Fibroblast of mammary gland (primary cell): ENCODE measurements at regions not wholly inside any gene's neighbourhood (a gene's known extent, or its start where the extent isn't known, plus 50 kb on each side); places are given as distances from the start of the nearest gene placed in this dataset.

ENCODE experiments used
- DNase-seq: peaks from one replicate; pipeline ENCODE4 v3.0.0-alpha.2; 2010; ENCODE audit warnings: low read depth
- H3K4me3 ChIP-seq: 2 replicates; pipeline ENCODE4 v1.5.1; 2011; ENCODE audit warnings: low read depth, mild to moderate bottlenecking, low read length, moderate library complexity; ENCODE audit not compliant: control insufficient read depth
- TF ChIP-seq, protein P1 (sequence below): conservative IDR thresholded peaks from 2 replicates; pipeline ENCODE4 v1.5.1; 2011; ENCODE audit warnings: low read depth, low read length, inconsistent platforms; ENCODE audit not compliant: control insufficient read depth, insufficient read depth

DNA sequence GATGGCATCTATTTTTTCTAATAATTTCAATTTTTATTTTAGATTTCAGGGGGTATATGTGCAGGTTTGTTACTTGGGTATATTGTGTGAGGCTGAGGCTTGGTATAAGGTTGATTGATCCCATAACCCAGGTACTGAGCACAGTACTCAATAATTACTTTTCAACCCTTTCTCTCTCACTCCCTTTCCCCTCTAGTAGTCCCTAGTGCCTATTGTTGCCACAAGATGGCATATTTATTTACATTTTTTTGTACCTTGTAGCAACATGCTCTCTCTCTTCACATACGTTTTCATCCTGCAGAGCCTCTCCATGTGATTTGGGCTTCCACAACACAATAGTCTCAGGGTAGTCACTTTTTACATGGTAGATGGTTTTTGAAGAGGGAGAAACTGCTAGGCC lies 172.0 kb downstream of the ATOH1 start:
- DNase-seq, result no peak
- no peak overlapping the region for H3K4me3 ChIP-seq
- TF ChIP-seq, protein P1, sequence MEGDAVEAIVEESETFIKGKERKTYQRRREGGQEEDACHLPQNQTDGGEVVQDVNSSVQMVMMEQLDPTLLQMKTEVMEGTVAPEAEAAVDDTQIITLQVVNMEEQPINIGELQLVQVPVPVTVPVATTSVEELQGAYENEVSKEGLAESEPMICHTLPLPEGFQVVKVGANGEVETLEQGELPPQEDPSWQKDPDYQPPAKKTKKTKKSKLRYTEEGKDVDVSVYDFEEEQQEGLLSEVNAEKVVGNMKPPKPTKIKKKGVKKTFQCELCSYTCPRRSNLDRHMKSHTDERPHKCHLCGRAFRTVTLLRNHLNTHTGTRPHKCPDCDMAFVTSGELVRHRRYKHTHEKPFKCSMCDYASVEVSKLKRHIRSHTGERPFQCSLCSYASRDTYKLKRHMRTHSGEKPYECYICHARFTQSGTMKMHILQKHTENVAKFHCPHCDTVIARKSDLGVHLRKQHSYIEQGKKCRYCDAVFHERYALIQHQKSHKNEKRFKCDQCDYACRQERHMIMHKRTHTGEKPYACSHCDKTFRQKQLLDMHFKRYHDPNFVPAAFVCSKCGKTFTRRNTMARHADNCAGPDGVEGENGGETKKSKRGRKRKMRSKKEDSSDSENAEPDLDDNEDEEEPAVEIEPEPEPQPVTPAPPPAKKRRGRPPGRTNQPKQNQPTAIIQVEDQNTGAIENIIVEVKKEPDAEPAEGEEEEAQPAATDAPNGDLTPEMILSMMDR, result no peak

DNA sequence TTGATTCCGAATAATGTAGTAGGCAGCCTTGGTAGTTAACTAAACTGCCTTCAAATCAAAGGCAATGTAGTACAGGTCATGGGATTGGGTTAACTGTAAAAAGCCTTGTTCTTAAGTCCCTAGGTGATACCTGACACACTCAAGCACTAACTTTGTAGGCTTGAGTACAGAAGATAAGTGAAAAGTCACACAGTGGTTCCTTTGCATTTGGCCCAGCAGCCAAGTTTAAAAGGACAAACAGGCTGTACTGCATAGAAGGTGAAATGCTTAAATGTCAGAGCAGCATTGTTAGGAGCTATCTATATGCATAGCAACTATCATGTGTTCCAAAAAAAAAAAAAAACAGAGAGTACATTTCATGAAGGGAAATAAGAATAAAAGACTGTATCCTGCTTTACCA lies 178.4 kb downstream of the ATOH1 start:
- DNase-seq, result no peak
- no peak overlapping the region for H3K4me3 ChIP-seq
- TF ChIP-seq, protein P1, result no peak

DNA sequence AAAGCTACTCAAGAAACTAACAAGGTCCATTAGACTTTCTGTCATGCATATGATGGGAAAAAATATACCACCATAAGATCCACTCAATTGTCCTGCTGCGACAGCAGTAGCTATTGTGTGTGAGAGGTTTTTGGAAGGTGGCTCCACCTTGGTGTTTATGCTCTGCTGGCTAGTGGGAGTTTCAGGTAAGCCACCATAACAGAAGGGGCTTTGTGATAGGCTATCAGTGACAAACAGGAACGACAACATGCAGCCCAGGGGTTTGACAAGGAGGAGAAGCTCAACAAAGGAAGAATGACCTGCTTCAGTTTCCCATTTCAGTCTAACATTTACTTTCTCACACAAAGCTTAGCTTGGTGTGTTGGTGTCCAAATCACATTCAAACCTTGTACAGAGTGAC lies 182.6 kb downstream of the ATOH1 start:
- no peak for DNase-seq
- H3K4me3 ChIP-seq, result no peak overlapping the region
- TF ChIP-seq, protein P1, result no peak

DNA sequence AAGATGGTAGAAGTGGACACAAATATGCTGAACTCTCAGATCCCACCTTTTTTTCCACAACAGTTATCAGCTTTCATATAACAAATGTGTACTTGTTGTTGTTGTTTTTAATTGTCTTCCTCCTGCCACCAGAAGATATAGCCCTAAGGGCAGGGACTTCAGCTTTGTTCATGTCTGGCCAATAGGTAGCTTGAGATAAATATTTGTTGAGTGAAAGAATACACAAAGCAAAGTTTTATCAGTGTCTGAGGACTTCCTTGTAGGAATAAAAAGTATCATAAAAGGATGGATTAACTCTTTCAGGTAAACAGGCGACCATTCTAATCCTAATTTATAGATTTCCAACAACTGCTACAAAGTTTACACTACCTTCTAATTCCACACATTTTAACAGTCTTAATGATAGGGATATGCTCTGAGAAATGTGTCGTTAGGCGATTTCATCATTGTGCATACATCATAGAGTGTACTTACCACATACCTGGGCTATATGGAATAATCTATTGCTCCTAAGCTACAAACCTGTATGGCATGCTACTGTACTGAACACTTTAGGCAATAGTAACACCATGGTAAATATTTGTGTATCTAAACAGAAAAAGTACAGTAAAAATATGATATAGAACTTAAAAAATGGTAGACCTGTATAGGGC lies 186.1 kb downstream of the ATOH1 start:
- no peak overlapping the region for H3K4me3 ChIP-seq
- DNase-seq, result no peak
- TF ChIP-seq, protein P1, result no peak

GRCh38 chr4:94015956-94016355 lies 187.4 kb downstream of the ATOH1 start:
- no peak overlapping the region for H3K4me3 ChIP-seq
- DNase-seq, result no peak
- TF ChIP-seq, protein P1, result no peak

- TF ChIP-seq, protein P1, result no peak
- no peak for DNase-seq
- no peak overlapping the region for H3K4me3 ChIP-seq
Measured at GRCh38 chr4:94032754-94033153, 174.9 kb upstream of the SMARCAD1 start.

GRCh38 chr4:94036964-94037363 lies 170.7 kb upstream of the SMARCAD1 start:
- H3K4me3 ChIP-seq, result no peak overlapping the region
- TF ChIP-seq, protein P1, result no peak
- no peak for DNase-seq
